NCI-H2171 treated with DMSO at 0.1 percent for 48 hours (cell line): ENCODE measurements at regions not wholly inside any gene's neighbourhood (a gene's known extent, or its start where the extent isn't known, plus 50 kb on each side); places are given as distances from the start of the nearest gene placed in this dataset.

ENCODE experiments used
- DNase-seq: peaks from one replicate; lab custom pipeline; 2025; lab: John Stamatoyannopoulos, UW

- DNase-seq, result no peak
Measured at GRCh38 chr3:117404141-117404540, 694.6 kb downstream of the TUSC7 start.

GRCh38 chr3:117404730-117405129 lies 695.2 kb downstream of the TUSC7 start:
- DNase-seq, result no peak

GRCh38 chr3:117405359-117405758 lies 695.8 kb downstream of the TUSC7 start:
- no peak for DNase-seq

GRCh38 chr3:117407317-117407716 lies 697.7 kb downstream of the TUSC7 start:
- DNase-seq, result no peak

- no peak for DNase-seq
Measured at GRCh38 chr3:117408811-117409210, 699.2 kb downstream of the TUSC7 start.

GRCh38 chr3:117409256-117409655 lies 699.7 kb downstream of the TUSC7 start:
- no peak for DNase-seq

- no peak for DNase-seq
Measured at GRCh38 chr3:117409701-117410459, 700.3 kb downstream of the TUSC7 start.

- DNase-seq, result no peak
Measured at GRCh38 chr3:117411971-117412370, 702.4 kb downstream of the TUSC7 start.

GRCh38 chr3:117417411-117417810 lies 707.8 kb downstream of the TUSC7 start:
- DNase-seq, result no peak

- DNase-seq, result peak; percentile 7
Measured at GRCh38 chr3:117427081-117427480, 717.5 kb downstream of the TUSC7 start.

GRCh38 chr3:117433427-117433826 lies 723.8 kb downstream of the TUSC7 start:
- no peak for DNase-seq

- DNase-seq, result no peak
Measured at GRCh38 chr3:117434661-117435412, 725.3 kb downstream of the TUSC7 start.

GRCh38 chr3:117435506-117435905 lies 725.9 kb downstream of the TUSC7 start:
- DNase-seq, result no peak

- DNase-seq, result peak; percentile 10
Measured at GRCh38 chr3:117439812-117440211, 730.2 kb downstream of the TUSC7 start.

GRCh38 chr3:117441851-117442250 lies 732.3 kb downstream of the TUSC7 start:
- no peak for DNase-seq

GRCh38 chr3:117442566-117442965 lies 733.0 kb downstream of the TUSC7 start:
- no peak for DNase-seq

GRCh38 chr3:117443014-117443413 lies 733.4 kb downstream of the TUSC7 start:
- no peak for DNase-seq

GRCh38 chr3:117444175-117444574 lies 734.6 kb downstream of the TUSC7 start:
- DNase-seq, result no peak

- DNase-seq, result no peak
Measured at GRCh38 chr3:117447419-117447818, 737.8 kb downstream of the TUSC7 start.

- DNase-seq, result no peak
Measured at GRCh38 chr3:117450026-117450425, 740.4 kb downstream of the TUSC7 start.

- no peak for DNase-seq
Measured at GRCh38 chr3:117454254-117454653, 744.7 kb downstream of the TUSC7 start.

GRCh38 chr3:117454908-117455307 lies 745.3 kb downstream of the TUSC7 start:
- DNase-seq, result no peak

- no peak for DNase-seq
Measured at GRCh38 chr3:117455782-117456181, 746.2 kb downstream of the TUSC7 start.
